Endometrium (tissue), 2 donors: ENCODE measurements at regions not wholly inside any gene's neighbourhood (a gene's known extent, or its start where the extent isn't known, plus 50 kb on each side); places are given as distances from the start of the nearest gene placed in this dataset.
"Not testable (repeated sequence)": the region's sequence is repeated elsewhere in the genome, so short reads cannot be mapped to it uniquely, and the experiment has no call there.

Experiments used
- FAIRE-seq: peaks from 2 replicates; lab custom pipeline; 2012; peaks lifted over from hg19 to GRCh38; lab: Jason Lieb, UNC
- donor health status: control.
- donor health status: control.

DNA sequence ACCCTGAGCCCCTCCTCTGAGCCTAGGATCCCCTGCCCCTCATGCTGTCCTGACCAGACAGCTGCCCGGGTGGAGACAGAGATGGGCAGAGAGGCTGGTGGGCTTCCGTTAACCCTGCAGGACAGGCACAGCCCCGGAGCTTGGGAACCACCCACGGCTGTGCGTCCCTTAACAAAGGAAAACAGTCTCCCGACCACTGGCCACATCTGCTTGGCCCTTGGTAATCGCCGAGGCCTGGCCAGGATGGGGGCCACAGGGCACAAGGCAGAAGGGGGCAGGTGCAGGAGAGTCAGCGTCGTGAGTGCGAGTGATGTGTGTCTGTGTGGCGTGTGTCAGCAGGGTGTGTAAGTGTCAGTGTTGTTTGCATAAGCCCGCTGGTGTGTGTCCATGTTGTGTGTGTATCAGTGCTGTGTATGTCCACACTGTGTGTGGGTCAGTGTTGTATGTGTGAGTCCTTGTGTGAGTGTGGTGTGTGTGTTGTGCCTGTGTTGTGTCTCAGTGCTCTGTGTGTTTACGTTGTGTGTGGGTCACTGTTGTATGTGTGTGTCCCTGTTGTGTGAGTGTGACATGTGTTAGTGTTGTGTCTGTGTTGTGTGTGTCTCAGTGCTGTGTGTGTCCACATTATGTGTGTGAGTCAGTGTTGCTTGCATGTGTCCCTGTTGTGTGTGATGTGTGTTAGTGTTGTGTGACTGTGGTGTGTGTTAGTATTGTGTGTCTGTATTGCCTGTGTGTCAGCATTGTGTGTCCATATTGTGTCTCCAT is 369.5 kb downstream of the BRD1 start:
- FAIRE-seq = no peak

DNA sequence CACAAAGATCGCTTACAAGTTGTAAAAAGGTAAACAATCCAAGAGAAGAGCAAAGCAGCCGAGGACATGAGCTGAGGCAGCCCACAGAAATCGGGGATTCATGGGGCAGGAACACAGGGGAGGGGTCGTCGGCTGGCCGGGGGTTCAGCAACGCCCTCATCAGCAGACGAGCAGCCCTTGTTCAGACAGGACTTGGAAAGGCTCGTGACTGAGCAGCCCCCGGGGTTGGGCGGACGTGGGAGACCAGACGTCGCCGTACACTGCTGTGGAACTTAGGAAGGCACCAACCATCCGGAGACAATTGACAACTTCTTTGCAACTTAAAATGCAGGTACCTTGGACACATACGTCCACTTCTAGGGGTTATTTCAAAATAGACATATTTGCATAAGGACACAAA is 370.5 kb downstream of the BRD1 start:
- no peak for FAIRE-seq

DNA sequence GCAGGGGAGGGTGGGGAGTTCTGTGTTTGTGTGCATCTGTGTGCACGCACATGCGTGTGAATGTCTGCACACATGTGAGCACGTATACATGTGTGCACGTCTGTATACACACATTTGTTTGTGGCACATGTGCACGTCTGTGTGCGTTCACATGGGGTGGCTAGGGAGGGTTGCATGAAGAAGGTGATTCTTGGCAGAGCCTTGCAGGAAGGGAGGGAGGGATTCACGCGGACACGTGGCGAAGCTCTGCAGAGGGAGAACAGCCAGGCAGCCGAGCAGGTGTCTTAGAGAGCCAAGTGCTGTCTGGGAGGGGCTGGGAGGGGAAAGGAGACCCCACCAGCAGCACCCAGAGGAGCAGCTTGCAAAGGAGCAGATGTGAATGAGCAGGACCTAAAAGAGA is 372.1 kb downstream of the BRD1 start:
- no peak for FAIRE-seq

DNA sequence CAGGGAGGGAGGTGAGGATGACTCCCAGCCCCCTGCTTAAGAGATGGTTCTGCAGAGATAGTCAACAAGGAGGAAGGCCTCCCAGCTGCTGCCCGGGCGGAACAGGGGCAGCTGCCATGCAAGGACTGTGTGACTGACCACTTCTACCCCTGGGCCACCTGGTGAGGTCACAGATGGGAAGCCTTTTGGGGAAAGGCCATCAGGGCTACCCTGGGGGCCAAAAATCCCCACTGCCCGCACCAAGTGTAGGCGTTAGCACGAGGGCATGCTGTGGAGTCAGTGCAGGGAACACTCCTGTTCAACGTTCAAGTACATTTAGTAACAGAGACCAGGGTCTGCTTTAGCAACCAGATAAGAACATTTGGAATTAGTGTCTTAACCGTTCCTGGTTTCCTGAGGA is 372.9 kb downstream of the BRD1 start:
- FAIRE-seq = no peak

DNA sequence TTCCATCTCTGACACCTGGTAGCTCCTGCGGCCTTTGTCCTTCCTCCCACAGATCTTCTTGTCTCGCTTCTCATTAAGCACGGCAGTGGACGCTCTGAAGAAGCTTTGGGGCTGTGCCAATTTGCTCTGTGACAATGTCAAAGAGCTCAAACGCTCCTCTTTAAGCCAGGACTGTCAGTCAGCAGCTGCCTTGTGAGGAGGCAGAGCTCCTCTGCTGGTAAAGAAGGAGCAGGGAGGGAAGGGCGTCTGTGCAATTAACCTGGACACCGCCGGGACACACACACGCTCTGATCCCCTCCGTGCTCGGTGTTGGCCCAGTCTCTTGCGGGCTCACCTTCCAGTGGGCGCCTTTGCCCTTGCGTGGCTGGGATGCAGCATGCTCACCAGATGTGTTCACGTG is 373.9 kb downstream of the BRD1 start:
- FAIRE-seq = no peak

DNA sequence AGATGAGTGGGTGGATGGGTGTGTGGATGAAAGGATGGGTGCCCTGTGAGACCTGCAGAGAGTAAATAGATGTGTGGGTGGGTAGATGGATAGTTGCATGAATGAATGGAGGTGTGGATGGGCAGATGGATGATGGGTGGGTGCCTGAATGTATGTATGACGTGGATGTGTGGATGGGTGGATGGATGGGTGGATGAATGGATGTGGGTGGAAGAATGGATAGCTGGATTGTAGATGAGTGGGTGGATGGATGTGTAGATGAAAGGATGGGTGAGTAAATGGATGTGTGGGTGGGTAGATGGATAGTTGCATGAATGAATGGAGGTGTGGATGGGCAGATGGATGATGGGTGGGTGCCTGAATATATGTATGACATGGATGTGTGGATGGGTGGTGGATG is 374.7 kb downstream of the BRD1 start:
- not testable (repeated sequence) for FAIRE-seq

DNA sequence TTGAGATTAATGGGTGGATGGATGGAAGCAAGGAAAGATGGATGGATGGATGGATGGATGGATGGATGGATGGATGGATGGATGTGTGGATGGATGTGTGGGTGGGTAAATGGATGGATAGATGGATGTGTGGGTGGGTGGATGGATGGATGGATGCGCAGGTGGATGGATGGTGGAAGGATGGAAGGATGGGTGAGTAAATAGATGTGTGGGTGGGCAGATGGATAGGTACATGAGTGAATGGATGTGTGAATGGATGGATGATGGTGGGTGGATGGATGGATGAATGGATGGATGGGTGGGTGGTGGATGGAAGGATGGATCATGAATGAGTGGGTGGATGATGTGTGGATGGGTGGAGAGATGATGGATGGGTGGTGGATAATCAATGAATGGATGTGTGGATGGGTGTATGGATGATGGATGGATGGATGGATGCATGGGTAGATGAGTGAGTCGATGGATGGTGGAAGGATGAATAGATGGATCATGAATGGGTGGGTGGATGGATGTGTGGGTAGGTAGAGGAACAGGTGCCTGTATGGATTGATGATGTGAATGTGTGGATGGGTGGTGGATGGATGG is 375.2 kb downstream of the BRD1 start:
- FAIRE-seq = no peak

DNA sequence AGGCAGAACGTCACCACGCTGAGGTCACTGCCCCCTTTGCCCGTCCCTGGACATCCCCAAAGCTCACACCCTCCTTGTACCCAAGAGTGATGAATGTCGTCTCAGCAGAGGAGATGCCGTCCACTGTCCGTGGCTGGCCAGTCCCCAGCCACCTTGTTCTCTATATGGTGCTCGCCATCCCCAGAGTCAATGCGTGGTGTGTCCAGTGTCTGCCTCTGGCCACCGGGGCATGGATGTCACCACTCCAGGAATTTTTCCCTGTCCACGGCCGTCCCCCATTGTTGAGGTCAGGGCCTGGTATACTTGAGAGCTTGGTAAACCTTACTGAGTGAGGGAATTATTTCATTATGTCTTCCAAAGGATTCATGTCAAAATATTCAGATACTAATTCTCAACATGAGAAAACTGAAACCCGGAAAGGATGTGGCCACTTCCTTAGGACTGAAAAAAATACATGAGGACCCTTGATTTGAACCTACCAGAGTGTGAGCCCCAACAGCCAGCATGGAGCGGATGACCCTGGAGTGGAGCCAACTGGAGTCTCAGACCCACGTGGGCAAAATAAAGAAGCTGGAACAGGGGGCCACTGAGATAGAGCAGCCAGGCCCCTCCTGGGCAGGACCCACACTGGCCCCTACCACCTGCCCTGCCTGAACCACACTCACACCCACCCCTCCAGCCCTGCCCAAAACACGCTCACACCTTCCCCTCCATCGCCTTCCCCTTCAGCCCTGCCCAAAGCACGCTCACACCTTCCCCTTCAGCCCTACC is 376.4 kb downstream of the BRD1 start:
- no peak for FAIRE-seq

DNA sequence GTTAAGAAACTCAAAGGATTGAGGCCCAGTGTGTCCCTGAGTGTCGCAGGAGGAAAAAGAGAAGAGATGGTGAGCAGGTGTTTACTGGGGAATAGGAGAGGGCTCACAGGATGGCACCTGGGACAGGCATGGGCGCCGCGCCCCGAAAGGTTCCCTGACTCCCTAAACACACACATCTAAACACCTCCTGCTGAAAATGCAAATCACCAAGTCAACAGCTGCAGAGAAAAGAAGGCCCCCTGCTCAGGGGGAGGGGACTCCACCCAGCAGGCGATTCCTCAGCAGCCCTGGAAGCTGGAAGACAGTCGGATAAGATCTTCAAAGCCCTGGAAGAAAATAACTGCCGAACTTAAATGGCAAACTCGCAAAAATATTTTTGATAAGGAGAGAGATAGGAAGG is 377.2 kb downstream of the BRD1 start:
- FAIRE-seq = no peak

DNA sequence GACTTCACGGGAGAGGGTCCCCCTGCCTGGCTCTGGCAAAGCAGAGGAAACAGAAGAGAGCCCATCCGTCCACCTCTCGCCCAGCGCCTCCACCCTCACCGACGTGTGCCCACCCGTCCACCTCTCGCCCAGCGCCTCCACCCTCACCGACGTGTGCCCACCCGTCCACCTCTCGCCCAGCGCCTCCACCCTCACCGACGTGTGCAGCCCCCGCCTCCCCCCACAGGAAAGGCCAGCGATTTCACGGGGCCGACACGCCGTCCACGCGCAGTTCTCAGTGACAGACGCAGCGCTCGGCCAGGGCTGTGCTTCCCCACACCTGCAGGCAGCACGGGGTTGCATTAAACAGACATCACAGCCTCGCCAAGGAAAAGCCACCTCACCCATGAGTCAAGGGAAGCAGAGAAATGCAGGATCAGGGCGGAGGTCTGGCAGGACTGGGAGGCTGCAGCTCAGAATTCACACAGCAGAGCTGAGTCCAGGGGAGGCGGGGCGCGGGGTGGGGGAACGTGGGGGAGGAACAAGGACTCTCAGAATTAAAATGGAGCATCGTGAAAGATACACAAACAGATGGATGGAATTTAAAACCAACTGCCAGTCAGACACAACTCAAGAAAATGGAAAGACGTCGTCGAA is 377.7 kb downstream of the BRD1 start:
- no peak for FAIRE-seq

DNA sequence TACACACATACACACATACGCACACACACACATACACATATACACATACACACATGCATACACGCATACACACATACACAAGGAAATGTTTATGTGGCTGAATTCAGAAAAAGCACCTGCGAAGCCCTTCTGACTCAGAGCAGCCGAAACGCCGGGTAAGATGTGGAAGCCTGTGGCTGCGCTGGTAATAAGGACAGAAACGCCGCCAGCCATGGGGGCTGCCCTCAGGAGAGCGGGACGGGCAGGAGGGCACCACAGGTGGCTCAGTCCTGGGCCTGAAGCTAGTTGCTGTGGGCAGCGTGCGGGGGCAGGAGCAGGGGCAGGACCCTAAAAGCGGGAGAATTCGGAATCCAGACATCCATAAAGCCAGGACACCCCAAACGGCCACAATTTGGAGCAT is 378.3 kb downstream of the BRD1 start:
- no peak for FAIRE-seq

DNA sequence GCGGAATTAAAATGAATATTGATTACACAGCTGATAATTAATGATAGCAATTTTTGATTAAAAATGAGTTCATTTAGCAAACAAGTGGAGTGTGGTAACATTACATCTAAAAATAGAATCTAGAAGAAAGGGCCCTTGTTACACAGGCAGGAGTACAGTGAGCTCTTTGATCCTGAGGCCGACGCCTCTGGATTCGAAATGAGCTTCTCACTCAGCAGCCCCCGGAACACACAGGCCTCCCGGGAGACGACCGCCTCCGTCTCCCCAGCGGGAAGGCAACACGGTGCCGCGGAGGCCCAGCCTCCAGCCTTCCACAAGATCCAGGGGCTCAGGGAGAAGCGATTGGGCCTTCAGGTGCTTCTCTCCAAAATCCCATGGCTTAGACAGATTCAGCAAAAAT is 379.1 kb downstream of the BRD1 start:
- no peak for FAIRE-seq

DNA sequence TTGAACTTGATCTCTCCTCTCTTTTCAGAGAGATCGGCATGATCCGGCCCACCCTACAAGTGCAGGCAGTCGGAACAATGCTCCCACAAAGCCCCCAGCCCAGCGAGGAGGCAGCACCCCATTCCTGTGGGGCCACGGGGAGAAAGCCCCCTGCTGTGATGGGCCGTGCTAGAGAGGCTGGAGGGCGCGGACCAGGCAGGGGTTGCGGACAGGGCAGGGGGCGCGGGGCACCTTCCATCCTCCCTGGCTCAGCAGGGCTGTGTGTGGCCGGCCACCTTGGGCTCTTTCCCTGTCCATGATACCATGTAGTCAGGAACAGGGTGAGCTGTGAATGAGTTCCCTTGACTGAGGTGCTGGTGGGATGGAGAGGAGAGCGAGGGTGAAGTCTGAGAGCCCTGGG is 379.8 kb downstream of the BRD1 start:
- no peak for FAIRE-seq

DNA sequence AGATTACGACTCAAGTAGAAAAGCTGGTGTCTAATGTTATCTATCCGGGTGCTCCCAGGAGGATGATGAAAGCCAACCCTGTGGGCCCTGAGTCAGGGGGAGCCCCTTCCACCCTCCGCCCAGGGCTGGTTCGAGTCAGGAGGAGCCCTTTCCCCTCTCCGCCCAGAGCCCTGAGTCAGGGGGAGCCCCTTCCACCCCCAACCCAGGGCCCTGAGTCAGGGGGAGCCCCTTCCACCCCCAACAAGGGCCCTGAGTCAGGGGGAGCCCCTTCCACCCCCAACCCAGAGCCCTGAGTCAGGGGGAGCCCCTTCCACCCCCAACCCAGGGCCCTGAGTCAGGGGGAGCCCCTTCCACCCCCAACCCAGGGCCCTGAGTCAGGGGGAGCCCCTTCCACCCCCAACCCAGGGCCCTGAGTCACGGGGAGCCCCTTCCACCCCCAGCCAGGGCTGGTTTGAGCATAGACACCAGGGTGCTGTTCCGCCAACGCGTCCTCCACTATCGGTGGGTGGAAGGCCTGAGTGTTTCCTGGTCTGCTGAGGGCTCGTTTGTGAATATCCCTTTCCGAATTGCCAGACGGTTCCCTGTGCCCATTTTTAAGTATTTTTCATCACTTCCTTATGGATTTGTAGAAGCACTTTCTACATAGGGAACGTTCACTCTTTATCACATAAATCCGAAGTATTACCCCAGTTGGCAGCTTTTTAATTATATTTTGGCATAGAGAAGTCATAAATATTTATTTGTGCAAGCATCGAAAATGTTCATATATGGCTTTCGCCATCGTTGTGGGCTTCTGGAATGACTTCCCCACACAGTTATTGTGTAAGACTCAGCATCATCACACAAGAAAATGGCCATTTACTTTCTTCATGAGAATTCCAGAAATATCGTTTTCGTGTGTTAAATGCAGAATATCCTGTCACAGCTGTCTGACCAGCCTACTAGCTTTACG is 380.6 kb downstream of the BRD1 start:
- no peak for FAIRE-seq

DNA sequence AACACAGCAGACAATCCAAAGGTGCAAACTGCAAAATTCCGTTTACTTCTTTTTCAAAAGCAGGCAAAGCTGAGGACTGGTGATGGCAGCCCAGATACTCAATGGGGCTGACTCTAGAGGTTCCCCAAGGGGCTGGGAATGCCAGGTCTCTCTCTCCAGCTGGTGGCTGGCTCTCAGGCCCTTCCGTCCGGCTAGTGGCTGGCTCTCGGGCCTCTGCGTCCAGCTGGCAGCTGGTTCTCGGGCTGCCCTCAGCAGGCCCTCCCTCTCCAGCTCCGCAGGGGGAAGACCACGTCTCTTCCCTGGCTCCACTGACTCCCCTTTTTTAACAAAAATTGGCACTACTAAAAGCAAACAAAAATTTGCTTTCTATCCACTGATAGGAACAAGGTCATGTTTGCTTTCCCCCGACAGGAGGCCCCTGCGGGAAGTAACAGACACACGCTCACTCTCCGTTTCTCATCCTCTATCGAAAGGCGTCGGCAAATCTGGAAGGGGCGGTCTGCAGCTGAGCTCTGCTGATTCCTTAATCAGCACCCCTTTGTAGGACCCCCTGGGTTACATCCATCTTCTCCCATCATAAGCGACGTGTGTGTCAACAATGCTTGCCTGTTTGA is 381.4 kb downstream of the BRD1 start:
- no peak for FAIRE-seq

DNA sequence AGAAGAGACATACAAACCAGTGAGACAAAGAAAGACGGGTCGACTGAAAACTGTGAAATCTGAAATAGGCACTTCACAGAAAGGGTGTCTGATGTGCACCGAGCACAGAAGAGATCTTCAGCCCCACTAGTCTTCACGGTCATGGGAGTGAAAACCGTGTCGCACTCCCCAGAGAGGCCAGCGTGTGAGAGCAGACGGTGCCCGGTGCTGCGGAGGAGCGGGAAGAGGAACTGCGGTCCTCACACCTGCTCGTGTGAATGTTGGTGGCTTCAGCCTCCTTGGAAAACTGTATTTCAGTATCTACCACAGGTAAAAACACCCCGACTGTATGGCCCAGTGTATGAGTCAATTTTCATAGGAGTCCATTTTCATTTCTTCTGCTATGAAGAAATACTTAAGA is 382.9 kb downstream of the BRD1 start:
- no peak for FAIRE-seq

DNA sequence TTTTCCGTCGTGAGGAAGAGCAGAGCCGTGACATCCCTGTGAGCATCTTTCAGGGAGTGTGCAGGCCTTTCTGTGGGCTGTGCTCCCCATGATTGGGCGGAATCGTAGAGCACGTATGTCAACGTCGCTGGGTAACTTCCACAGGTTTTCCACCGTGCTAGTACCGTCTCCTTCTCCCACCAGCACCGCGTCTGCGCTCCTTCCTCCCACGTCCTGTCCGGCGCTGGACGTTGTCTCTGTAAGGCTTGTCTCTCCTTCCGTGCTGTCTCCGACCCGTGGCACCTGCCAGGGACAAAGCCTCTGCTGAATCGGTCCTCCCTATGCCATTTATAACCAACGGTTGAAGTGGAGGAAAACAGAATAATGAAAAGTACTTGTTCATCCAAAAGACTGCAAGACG is 386.7 kb downstream of the BRD1 start:
- FAIRE-seq = no peak

DNA sequence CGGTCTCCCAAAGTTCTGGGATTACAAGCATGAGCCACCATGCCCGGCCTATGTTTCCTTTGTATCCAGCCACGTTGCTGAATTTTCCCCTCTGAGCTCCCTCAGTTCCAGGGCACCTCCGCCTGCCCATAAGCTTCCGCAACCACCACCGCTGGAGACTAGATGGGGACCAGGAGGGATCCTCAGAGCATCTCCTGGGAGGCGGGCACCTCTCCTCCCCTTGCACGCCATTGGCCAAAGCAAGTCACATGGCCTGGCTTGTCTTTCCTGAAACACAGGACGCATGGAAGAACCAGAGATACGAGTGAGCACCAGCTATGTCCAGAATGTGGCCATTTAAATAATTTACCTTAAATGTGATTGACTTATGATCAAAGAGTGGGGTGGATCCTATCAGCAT is 388.3 kb downstream of the BRD1 start:
- FAIRE-seq = no peak

DNA sequence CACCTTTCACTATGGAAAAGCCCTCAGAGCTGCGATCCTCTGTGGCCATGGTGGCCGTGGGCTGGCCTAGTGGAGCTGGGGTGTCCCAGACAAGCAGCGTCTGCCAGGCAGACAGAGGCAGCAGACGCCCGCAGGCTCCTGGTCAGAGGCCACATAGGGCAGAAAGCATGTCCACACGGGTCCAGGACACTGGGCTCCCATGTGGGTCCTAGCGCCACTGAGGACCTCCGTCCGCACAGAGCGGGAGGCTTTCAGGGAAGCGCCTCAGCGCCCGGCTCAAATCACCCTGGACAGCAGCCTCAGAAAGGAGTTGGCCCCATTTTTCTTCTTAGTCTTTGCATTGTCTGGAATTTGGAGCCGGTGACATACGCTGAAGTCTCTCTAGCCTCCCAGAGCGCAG is 389.7 kb downstream of the BRD1 start:
- FAIRE-seq = no peak

DNA sequence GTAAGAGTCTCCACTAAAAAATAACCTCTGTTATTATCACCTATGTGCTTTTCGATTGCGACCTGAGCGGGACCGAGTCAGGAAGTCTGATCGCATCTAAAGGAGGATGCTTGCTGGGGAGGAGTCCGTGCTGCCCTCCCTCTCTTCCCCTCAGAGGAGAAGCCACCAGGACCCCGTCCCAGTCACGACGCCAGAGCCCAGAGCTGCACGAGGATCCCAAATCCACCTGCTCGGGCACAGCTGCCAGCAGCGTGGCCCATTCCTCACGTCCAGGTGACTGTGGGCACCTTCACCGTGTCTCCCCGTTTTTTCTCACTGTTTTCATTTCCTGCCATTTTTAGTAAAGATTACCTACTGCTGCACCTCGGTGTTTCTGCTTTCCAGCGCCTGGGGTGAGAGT is 390.3 kb downstream of the BRD1 start:
- no peak for FAIRE-seq

DNA sequence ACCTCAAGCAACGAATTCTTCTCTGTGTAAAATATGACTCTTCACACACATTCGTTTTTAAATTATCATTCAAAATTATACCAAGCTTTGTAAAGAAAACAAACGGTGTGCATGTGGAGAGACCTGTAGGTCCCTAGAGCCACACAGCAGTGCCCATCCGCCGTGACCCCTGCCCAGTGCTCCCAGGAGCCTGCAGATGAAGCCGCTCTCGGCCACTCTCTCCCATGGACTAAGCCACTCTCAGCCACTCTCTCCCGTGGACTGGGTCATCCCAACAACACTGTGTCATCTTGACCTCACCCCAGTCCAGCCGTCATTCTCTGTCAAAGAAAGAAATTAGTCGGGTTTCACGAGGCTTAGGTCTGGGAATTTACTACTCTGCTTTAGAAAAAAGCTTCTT is 391.6 kb downstream of the BRD1 start:
- no peak for FAIRE-seq
